ENCODE measurements at regions not wholly inside any gene's neighbourhood (a gene's known extent, or its start where the extent isn't known, plus 50 kb on each side); places are given as distances from the start of the nearest gene placed in this dataset.
"Not testable (repeated sequence)": the region's sequence is repeated elsewhere in the genome, so short reads cannot be mapped to it uniquely, and the experiment has no call there.

DNA sequence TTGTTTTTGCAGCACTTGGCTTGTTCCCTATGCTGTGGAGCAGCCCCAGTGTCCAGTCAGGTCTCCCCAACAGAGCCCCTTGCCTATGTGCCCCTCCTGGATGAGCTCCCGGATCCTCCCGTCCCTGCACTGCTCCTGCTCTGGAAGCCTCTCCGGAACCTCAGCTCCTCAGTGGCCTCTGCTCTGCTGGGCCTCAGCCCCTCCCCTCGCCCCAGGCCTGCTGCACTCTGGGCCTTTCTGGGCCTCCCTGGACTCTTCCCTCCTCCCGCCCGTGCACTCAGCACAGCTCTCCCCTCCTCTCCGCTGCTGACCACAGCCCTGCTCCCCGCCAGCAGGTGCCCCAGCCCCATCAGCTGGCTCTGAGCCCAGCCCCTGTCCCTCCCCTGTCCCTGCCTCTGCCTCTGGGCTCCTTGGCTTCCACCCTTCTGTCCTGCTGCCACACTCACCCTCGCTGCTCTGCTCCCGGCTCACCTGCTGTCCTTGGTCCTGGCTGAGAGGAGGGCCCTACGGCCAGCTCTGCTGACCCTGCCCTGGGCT is 102.2 kb downstream of the TMEM121 start:
- TF ChIP-seq EZH2 (conservative IDR thresholded peaks at IDR 0.05; ENCODE audit: low read depth, low read length); RFX5 (IDR thresholded peaks at IDR 0.05; ENCODE audit: low read depth, low read length); ZBTB3 (CRISPR knock-in tag; IDR thresholded peaks at IDR 0.05; ENCODE audit: borderline replicate concordance, low read depth); ZNF460 (CRISPR knock-in tag; IDR thresholded peaks at IDR 0.05; ENCODE audit: borderline replicate concordance); RAD21 (CRISPR knock-in tag; IDR thresholded peaks at IDR 0.05); NR2F6 (IDR thresholded peaks at IDR 0.05); NR2F6 (CRISPR knock-in tag; IDR thresholded peaks at IDR 0.05): not testable (repeated sequence)
- TF ChIP-seq, protein P1, sequence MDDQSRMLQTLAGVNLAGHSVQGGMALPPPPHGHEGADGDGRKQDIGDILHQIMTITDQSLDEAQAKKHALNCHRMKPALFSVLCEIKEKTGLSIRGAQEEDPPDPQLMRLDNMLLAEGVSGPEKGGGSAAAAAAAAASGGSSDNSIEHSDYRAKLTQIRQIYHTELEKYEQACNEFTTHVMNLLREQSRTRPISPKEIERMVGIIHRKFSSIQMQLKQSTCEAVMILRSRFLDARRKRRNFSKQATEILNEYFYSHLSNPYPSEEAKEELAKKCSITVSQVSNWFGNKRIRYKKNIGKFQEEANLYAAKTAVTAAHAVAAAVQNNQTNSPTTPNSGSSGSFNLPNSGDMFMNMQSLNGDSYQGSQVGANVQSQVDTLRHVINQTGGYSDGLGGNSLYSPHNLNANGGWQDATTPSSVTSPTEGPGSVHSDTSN (CRISPR knock-in tag; IDR thresholded peaks at IDR 0.05; ENCODE audit: borderline replicate concordance), result not testable (repeated sequence)

All from HepG2 (cell line).